ENCODE measurements at regions not wholly inside any gene's neighbourhood (a gene's known extent, or its start where the extent isn't known, plus 50 kb on each side); places are given as distances from the start of the nearest gene placed in this dataset.

GRCh38 chr16:17899141-17899540 lies 428.4 kb upstream of the XYLT1 start:
- TF ChIP-seq, protein P1, sequence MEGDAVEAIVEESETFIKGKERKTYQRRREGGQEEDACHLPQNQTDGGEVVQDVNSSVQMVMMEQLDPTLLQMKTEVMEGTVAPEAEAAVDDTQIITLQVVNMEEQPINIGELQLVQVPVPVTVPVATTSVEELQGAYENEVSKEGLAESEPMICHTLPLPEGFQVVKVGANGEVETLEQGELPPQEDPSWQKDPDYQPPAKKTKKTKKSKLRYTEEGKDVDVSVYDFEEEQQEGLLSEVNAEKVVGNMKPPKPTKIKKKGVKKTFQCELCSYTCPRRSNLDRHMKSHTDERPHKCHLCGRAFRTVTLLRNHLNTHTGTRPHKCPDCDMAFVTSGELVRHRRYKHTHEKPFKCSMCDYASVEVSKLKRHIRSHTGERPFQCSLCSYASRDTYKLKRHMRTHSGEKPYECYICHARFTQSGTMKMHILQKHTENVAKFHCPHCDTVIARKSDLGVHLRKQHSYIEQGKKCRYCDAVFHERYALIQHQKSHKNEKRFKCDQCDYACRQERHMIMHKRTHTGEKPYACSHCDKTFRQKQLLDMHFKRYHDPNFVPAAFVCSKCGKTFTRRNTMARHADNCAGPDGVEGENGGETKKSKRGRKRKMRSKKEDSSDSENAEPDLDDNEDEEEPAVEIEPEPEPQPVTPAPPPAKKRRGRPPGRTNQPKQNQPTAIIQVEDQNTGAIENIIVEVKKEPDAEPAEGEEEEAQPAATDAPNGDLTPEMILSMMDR (IDR thresholded peaks at IDR 0.05), result no peak
- no peak for TF ChIP-seq POLR2A (IDR thresholded peaks at IDR 0.05)
- no peak for TF ChIP-seq POLR2AphosphoS5 (IDR thresholded peaks at IDR 0.05)

All from breast epithelium (tissue), 3 donors.